MM.1S (cell line): ENCODE measurements at regions not wholly inside any gene's neighbourhood (a gene's known extent, or its start where the extent isn't known, plus 50 kb on each side); places are given as distances from the start of the nearest gene placed in this dataset.

Source experiments
- CTCF ChIP-seq: fragments of 300-600 bp; sonication (generic); IDR thresholded peaks from 2 replicates; pipeline ENCODE4 v1.5.1; 2016; ENCODE audit warnings: antibody characterized with exemption, low read length, mixed read lengths
- EZH2phosphoT487 ChIP-seq: fragments of 300-600 bp; sonication (generic); IDR thresholded peaks from 2 replicates; pipeline ENCODE4 v1.6.1; 2018; ENCODE audit warnings: antibody characterized with exemption, low read length

- TF ChIP-seq CTCF (no peak), EZH2phosphoT487 (no peak)
Measured at GRCh38 chr2:16301961-16302360, 361.6 kb downstream of the MYCN start.
